Kasumi-1 (cell line): ENCODE measurements at regions not wholly inside any gene's neighbourhood (a gene's known extent, or its start where the extent isn't known, plus 50 kb on each side); places are given as distances from the start of the nearest gene placed in this dataset.

Experiments used
- DNase-seq, 2 experiments: peaks; one replicate each; lab custom pipeline; 2025; lab: John Stamatoyannopoulos, UW

DNA sequence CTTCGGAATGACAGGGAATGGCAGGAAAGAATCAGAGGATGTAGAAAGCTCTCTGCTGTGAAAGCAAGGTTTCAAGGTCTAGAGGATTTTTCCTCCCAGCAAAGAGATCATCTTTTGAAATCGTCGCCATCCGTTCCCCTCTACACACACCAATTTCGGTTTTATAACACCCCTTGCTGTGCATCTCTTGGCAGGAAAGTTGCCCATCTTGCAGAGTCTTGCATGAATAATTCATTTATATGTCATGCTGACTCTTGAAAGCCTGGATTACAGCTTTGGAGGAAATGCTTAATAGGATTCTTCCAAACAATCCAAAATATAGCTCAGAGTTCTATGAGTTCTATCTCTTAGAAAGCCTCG, 262.7 kb downstream of the CHL1 start:
- DNase-seq: no peak

DNA sequence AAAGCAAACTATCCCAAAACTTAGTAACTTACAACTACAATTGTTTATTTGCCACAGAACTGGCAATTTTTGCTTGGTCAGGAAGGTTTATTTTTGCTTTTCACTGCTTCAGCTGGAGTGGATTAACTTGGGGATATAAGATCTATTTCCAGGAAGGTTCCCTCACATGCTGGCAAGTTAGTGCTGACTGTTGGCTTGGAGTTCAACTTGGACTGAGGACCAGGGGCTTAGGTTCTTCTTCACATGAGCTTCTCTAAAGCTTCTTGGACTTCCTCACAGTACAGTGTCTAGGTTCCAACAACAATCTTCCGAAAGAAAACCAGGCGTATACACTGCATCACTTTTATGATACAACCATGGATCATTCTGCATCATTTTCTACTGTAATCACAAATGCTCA, 264.4 kb downstream of the CHL1 start:
- no peak for DNase-seq

DNA sequence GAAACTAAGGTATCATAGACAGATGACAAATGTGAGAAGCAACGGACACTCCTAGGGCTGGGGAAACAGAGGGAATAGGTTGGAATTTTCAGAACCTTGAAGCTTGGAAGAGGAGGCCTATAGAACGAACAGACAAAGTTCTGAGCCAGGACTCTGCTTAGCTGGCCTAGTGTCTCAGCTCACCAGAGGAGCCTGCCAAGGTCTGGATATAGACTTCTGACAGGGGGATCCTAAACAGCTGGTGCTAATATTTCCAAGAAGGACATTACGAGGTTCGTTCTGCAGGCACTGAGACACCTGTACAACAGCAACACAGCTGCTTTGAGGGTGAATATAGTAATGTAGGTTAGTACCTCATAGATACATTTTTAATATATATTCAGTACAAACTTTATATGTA, 266.3 kb downstream of the CHL1 start:
- DNase-seq: no peak

DNA sequence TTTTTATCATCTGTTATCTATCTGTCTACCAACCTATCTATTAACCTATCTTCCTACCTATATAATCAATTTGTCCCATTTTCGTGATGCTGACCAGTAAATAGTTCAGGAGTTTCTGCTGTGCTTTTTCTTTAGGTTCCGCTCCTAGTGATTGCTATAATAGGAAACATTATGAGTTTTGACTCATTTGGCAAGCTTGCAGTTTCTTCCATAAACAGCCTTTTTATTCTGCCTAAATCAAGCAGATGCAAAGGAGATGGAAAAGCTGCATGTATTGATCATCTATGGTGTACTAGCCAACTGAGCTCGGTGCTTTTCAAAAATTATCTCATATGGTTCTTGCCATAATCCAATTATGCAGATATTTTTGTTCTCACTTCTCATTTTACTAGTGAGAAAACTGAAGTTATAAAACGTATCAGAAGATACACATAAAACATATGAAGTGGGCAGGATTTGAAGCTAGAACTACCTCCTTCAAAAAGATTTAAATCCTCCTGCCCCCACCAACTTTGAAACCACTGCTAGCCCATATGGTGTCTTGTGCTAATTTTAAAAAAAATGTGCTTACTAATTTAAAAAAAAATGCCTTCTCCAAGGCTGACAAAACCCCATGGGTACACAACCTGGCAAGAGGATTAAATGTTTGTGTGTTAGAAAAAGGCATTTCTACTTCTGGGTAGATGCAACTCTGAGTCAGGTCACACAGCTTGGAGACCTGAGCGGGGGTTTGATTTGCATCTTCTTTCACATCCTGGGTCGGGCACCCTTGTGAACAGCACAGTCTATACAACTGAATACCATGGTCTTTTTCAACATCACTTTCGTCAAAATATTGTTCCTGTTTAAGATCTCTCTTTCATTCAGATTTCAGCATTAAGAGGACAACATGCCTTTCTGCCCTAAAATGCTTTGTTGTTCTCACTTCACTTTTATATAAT, 267.0 kb downstream of the CHL1 start:
- DNase-seq: no peak

DNA sequence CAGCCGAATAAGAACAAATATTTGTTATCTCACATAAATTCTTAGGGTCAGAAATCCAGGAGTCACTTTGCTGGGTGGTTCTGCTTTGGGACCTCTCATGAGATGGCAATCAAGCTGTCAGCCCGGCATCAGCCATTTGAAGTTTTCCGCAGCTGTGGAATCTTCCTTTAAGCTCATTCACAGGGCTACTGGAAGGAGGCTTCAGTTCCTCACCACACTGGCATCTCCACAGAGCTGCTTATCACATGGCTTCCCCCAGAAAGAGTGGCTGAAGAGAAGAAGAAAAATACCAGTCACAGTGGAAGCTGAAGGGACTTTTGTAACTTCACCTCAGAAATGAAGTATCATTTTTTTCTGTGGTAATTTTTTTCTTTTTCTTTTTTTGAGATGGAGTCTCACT, 267.7 kb downstream of the CHL1 start:
- DNase-seq: no peak

DNA sequence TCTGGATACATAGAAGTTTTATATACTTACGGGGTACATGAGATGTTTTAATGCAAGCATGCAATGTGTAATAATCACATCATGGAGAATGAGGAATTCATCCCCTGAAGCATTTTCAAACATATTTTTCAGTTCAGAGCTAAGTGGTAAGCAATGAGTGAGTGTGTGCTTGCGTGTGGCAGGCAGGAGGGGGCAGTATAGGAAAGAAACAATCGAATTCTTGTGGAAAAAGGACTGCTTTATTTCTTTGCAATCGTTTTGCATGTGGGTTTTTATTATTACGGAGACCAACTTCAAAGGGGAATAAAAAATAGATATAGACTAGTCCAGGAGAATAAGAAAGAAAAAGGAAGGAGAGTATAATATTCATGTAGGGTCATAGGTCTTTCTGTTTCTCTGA, 271.6 kb downstream of the CHL1 start:
- DNase-seq: peak; percentile 45

DNA sequence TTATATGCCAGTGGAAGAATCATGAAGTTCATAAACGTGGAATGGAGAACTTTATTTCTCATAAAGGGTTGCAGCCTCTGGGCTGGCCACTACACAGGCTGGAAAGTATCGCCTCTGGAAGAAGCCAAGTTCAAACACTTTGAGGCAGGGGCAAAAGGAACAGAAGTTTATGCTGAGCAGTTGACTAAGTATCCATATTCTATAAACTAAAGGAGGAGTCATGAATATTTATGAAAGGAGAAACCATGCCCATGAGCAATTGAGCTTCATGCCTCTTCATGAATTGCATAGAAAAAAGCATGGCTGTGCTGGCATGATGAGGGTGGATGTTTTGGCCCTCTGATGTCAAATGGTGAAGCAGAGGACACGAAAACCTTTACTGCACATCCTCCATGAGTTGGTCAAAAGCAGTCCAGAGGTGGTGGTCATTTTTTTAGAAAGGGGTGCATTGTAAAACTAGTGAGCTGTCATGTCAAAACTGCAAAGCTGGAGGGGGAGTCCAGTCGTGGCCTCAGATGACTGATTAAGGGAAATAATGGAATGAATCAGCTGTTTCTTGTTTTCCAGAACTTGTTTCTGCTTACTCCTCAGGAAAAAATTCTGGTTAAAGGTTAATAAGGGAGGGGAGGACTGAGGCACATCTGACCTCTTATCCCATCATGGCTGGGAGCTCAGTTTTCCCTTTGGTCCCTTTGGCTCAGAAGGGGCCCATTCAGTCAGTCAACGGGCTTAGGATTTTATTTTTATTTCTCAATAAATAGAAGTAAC, 276.7 kb downstream of the CHL1 start:
- no peak for DNase-seq

DNA sequence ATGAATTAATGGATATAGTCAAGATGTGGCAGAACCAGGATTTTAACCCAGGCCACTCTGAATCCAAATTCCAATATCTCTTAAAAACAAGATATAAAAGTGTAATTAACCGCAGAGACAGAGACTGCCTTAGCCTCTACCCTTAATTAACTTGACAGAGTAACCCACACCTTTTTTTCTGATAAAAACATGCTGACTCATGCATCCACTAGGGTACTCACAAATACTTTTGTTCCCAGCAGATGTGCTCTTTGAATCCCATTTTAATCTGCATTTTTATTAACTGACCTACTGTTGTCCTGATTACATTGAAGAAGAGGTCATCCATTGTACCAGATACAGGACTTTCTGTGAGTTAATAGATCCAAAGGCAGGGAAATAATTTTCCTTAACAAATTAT, 278.3 kb downstream of the CHL1 start:
- DNase-seq: no peak

DNA sequence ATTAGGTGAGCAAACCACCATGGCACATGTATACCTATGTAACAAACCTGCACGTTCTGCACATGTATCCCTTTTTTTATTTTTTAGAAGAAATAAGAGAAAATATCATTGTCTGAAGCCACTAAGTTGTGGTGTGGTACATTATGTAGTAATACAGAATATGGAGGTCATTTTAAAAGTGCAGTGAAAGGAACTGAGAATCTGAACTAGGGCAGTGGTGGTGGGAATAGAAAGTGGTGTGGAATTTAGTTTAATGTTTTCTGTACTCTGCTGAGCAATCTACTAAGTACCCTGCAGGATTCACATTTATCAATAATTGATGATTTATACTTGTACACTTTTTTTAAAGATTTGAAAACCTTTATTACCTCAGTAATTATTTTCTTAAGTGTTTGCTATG, 283.5 kb downstream of the CHL1 start:
- no peak for DNase-seq

DNA sequence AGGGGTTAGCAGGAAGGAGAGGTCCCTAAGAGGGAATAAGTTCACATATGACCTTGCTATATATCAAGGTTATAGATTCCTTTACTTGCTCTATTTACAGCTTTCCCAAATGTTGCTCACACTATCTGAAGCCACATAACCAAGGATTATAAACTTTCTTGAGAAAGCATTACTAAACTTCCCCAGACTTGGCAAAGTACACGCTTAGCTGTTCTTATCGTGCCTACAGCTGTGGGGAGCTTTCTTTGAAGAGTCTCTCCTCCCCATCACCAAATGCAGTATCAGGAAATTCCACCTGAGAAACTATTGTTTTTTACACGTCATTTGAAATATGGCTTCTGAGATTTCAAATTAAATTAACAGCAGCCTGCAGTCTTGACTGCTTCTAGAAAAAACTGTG, 284.5 kb downstream of the CHL1 start:
- DNase-seq: no peak

DNA sequence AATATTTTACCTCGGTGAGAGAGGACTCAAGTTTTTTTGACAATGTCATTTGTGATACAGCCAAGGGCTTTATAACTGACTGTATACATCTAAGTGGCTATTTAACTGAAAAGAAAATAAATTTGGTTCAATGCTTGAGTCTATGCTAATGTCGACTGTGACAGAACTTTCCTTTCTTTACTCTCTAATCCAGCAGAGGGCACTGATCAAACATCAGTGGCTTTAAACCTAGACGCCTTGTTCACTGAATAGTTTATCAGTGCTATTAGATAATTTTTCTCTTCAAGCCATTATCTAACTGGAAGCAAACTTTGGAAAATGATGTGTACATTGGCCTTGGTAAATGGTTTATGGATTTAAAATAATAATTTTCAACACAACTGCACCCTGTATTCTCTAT, 285.1 kb downstream of the CHL1 start:
- DNase-seq: peak; percentile 20 to 53

DNA sequence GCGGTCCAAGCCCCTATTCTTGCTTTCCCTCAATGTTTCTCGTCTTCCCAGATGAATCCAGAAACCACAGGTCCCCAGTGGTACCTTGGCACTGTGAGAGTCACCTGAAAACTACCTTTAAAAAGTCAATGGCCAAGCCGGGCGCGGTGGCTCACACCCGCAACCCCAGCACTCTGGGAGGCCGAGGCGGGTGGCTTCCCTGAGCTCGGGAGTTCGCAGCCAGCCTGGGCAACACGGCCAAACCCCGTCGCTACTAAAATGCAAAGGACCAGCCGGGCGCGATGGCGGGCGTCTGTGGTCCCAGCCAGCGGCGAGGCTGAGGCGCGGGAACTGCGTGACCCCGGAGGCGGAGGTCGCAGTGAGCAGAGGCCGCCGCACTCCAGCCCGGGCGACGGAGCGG, 285.9 kb downstream of the CHL1 start:
- no peak for DNase-seq

DNA sequence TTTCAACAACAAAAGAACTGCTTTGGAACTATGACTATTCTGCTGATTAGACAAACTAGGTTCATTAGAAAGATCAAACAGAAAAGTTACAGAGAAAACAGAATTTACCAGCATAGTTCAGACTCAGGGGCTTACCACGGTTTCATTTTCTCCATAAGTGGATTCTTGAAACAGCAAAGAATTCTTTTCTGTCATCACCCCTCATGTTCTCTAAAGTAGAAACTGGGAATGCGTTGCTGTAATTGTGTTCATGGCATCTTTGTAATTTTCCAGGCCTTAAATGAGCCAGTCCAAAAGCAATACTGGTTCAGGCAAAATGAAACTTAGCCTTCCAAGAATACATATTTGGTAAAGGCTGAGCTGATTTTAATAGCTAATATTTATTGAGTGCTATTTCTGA, 287.8 kb downstream of the CHL1 start:
- DNase-seq: no peak

DNA sequence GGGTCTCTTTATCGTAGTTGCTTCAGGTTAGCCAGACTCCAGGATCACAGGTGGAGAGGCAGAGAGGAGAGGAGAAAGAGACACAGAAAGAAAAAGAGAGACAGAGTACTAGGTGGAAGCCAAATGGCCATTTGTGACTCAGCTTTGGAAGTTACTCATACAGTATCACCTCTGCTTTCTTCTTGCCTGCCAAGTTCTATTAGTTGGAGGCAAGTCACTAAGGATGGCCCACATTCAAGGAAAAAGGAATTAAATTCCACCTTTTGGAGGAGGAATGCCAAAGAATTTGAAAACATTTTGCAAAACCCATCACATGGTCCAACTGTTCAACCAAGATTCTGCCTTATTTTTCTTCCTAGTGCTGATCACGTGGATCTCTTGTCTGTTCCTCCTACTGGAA, 291.1 kb downstream of the CHL1 start:
- no peak for DNase-seq

DNA sequence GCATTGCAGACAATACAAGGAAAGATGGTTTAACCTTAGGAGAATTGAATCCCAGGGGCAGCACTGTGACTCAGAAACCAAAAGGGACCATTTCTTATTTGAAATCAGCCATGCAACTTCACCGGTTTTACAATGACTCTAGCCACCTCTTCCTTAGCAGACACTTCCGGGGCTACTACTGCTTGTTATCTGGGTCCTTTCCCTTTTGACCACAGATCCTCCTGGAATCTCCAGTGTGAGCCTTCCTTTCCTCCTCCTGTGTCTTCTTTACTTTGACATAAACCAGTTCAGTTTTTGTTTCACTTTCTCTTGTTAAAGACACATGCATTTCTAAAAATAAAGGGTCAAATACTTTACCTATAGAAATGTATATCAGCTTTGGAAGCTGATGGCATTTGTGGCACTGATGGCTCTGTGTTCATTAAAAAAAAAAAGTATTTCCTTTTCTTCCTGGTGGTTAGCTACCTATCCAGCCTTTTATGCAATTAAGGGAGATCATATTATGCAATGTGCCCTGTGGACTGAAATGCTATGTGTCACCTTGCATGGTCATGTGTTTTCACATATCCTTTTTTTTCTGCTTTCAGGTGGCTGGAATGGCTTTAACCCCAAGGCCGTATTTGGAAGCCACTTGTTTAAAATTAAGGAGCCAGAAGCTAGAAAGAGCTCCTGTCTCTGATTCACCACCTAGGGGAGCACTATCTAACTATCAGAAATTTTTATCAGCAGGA, 296.2 kb downstream of the CHL1 start:
- no peak for DNase-seq

DNA sequence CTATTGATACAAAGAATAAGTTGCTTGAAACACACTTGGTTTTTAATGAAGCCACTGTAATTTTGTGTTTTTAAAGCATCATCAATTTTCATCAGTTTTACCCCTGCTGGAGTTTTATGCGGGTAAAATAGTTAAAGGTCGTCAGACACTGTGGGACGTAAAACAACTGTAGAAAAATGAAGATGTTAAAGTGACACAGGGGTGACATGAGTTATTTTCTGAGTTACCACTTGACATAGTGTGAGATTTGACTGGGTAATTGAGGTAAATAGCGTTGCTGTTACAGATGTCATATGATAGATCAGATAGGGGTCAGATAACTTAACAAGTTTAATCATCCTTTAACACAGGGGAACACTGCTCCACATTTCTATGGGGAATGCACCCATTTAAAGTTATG, 297.6 kb downstream of the CHL1 start:
- no peak for DNase-seq

DNA sequence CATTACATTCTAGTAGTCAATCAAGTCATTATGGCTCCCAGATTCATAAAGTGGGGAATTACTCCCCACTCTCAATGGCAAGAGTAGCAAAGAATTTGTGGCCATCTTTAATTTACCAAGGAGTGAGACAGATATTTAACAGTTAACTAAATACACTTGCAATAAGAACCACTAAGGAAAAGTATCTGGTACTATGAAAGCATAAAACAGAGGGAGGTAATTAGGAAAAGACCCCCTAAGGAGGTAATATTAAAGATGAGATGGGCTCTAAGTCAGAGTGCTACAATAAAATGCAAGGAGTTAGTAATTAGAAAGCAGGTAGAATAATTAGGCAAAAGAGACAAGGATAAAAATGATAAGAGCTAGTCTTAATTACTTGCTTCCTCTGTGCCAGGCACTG, 301.9 kb downstream of the CHL1 start:
- no peak for DNase-seq

DNA sequence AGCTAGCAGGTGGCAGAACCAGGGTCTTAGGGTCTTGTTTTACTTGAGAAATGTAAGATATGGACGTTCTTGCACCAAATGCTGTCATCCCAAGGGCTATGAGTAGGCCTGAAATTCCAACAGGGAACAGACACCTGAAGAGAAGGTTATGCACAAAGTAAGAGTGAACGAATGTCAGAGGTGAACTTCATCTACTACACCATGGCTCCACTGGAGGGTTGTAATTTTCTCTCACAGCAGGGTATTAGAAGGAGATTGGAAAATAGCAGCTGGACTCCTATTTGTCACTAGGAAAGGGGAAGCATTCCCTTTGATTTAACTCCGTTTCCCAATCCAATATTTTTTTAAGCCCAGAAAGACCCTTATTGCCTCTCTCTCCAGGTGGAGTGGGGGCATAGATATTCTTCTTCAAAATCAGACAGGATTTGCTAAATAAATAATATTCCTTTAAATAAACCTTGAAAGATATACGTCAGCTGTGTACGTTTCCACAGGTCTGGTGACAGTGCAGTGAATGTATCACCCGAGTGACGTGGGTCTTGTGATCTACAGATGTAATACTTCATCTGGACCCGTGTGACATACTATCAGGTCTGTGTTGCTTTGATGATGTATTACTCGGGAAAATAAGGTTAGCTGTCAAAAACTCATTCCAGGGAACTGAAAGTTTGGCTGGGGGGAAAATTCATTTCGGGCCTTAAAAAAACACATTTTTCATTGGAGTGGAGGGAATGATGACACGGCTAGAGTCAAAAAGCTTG, 302.6 kb downstream of the CHL1 start:
- DNase-seq: no peak

DNA sequence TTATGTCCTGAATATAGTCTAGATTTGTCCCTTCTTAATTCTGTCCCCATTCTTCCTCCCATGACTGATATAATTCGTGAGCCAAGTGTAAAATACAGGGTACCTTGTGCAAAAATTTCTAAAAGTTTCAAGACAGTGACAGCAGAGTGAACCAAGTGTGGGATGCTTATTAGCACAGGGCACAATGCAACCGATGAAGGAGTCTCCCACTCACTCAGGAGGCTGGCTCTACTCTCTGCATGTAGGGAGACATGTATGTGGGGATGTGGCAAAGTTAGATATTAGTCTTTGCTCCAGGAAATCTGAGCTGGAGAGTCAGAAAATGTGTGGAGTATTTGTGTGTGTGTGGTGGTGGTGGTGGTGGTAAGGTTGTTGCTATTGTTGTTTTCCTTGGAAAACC, 305.9 kb downstream of the CHL1 start:
- DNase-seq: no peak

DNA sequence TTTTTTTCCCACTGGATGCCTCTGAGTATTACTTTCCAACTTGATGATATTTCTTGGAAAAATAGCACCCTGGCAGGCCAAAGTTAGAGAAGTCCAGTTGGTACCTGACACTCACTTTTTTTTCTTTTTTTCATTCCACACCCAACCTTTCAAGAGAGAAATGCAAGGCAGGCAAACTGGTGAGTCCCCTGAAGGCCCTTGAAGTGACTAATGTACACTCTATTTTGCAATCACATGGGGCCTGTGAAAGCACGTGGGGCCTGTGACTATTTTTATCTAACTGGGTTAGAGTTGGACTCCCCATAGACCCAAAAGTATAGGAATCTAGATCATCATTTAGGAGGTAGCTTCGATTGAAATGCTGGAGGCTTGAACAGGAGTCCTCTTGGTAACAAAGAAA, 316.7 kb downstream of the CHL1 start:
- no peak for DNase-seq

DNA sequence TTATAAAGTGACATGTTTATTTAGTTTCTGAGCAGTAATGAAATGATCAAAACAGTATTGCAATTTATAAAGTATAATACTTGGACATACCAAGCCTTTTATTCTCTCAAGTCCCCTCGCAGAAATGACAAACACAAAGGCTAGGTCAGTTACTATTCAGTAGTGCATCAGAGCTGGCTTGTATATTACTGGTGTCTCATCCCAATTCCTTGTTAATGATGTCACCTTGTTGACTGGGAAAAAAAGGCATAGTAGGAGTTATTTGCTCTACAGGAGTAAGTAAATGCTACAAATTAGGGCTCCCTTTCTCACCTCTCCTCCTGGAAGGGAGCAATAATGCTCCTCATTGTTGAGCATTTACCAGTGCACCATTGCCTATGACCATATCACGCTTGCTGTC, 317.6 kb downstream of the CHL1 start:
- no peak for DNase-seq

DNA sequence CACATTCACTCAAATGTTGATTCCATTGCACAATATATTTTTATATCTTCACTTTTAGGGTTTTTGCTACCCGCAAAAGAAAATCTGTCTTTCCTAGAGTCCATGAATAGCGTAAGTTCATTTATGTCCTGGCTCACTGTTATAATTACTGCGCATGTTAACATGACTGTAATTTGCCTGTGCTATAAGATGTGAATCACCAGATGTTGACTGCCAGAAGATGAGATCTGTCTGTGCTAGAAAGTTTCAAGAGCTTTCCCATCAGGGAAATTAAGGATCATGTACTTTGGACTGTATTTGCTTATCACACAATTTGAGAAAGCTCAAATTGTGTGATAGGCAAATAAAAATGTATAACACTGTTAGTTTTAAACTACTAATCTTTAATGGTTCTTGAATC, 322.5 kb downstream of the CHL1 start:
- DNase-seq: no peak
